Testis (tissue), 2 donors: ENCODE measurements at regions not wholly inside any gene's neighbourhood (a gene's known extent, or its start where the extent isn't known, plus 50 kb on each side); places are given as distances from the start of the nearest gene placed in this dataset.

Source experiments
- CTCF ChIP-seq, 3 experiments: fragments of 450-650 bp in 2 of 3; fragments of 200-600 bp in 1 of 3; sonication (generic) in 1 of 3; IDR thresholded peaks; one replicate each; pipeline ENCODE4 v1.5.1; 2016 to 2019; ENCODE audit warnings: antibody characterized with exemption in 3 of 3, mild to moderate bottlenecking in 2 of 3, moderate library complexity in 1 of 3
- POLR2A ChIP-seq: fragments of 450-650 bp; IDR thresholded peaks from one replicate; pipeline ENCODE4 v1.6.1; 2017; ENCODE audit warnings: antibody characterized with exemption, mild to moderate bottlenecking, moderate library complexity

GRCh38 chr12:87305481-87305880 is 723.7 kb downstream of the C12orf50 start:
- TF ChIP-seq POLR2A (no peak), CTCF (IDR thresholded peaks at IDR 0.05) (no peak)
